ENCODE measurements at regions not wholly inside any gene's neighbourhood (a gene's known extent, or its start where the extent isn't known, plus 50 kb on each side); places are given as distances from the start of the nearest gene placed in this dataset.

DNA sequence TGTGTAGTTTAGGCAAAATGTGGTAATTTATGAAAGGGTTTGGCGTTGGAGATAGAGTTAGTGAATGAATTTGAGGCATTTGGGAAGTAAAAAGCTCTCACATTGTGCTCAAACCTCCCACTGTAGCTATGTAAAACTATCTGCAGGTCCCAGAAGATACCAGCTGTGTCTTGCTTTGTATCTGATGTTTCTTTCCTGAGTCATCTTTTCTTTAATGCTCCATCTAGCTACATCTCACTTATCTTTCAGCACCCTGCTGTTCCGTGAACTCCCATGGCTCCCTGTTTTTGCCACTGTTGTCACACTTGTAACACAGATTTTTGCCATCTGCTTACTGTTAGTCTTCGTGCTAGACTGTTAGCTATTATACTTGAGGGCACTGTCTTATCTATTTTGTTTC is 253.1 kb downstream of the NPR3 start:
- no peaks in the 10 kb centered on the region for H3K79me2 ChIP-seq (replicated peaks; ENCODE audit: insufficient read depth, low read length)
- H3K9me3 ChIP-seq (ENCODE audit: low read length): no peaks in the 10 kb centered on the region
- H3K4me3 ChIP-seq (ENCODE audit: low read length): no peak overlapping the region
- H3K27me3 ChIP-seq (ENCODE audit: insufficient read depth, low read depth, low read length): no peaks in the 10 kb centered on the region
- TF ChIP-seq RAD21 (conservative IDR thresholded peaks at IDR 0.05) (no peak), TAF1 (IDR thresholded peaks at IDR 0.05; ENCODE audit: low read depth) (no peak), EZH2 (IDR thresholded peaks at IDR 0.05; ENCODE audit: borderline replicate concordance, insufficient read depth, low read length, poor library complexity, severe bottlenecking) (no peak), SMC3 (conservative IDR thresholded peaks at IDR 0.05; ENCODE audit: poor library complexity) (no peak)
- TF ChIP-seq, protein P1, sequence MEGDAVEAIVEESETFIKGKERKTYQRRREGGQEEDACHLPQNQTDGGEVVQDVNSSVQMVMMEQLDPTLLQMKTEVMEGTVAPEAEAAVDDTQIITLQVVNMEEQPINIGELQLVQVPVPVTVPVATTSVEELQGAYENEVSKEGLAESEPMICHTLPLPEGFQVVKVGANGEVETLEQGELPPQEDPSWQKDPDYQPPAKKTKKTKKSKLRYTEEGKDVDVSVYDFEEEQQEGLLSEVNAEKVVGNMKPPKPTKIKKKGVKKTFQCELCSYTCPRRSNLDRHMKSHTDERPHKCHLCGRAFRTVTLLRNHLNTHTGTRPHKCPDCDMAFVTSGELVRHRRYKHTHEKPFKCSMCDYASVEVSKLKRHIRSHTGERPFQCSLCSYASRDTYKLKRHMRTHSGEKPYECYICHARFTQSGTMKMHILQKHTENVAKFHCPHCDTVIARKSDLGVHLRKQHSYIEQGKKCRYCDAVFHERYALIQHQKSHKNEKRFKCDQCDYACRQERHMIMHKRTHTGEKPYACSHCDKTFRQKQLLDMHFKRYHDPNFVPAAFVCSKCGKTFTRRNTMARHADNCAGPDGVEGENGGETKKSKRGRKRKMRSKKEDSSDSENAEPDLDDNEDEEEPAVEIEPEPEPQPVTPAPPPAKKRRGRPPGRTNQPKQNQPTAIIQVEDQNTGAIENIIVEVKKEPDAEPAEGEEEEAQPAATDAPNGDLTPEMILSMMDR (IDR thresholded peaks at IDR 0.05; ENCODE audit: poor library complexity, severe bottlenecking): no peak
- TF ChIP-seq, protein P2, sequence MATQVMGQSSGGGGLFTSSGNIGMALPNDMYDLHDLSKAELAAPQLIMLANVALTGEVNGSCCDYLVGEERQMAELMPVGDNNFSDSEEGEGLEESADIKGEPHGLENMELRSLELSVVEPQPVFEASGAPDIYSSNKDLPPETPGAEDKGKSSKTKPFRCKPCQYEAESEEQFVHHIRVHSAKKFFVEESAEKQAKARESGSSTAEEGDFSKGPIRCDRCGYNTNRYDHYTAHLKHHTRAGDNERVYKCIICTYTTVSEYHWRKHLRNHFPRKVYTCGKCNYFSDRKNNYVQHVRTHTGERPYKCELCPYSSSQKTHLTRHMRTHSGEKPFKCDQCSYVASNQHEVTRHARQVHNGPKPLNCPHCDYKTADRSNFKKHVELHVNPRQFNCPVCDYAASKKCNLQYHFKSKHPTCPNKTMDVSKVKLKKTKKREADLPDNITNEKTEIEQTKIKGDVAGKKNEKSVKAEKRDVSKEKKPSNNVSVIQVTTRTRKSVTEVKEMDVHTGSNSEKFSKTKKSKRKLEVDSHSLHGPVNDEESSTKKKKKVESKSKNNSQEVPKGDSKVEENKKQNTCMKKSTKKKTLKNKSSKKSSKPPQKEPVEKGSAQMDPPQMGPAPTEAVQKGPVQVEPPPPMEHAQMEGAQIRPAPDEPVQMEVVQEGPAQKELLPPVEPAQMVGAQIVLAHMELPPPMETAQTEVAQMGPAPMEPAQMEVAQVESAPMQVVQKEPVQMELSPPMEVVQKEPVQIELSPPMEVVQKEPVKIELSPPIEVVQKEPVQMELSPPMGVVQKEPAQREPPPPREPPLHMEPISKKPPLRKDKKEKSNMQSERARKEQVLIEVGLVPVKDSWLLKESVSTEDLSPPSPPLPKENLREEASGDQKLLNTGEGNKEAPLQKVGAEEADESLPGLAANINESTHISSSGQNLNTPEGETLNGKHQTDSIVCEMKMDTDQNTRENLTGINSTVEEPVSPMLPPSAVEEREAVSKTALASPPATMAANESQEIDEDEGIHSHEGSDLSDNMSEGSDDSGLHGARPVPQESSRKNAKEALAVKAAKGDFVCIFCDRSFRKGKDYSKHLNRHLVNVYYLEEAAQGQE (IDR thresholded peaks at IDR 0.05; ENCODE audit: borderline replicate concordance): no peak
- H3K4me2 ChIP-seq (ENCODE audit: low read length): no peak overlapping the region
- H3K9me2 ChIP-seq (ENCODE audit: insufficient read depth, low read length): no peaks in the 10 kb centered on the region
- no peak overlapping the region for H2AFZ ChIP-seq (ENCODE audit: low read depth, low read length)
- H3K9ac ChIP-seq (ENCODE audit: low read length): no peak overlapping the region
- H4K20me1 ChIP-seq (ENCODE audit: insufficient read depth): no peaks in the 10 kb centered on the region
- no peaks in the 10 kb centered on the region for H3K36me3 ChIP-seq (ENCODE audit: insufficient read depth, low read length)
- H3K27ac ChIP-seq (ENCODE audit: low read length): no peak overlapping the region
- no peaks in the 10 kb centered on the region for H3F3A ChIP-seq (ENCODE audit: insufficient read depth, low read length, poor library complexity, severe bottlenecking)

DNA sequence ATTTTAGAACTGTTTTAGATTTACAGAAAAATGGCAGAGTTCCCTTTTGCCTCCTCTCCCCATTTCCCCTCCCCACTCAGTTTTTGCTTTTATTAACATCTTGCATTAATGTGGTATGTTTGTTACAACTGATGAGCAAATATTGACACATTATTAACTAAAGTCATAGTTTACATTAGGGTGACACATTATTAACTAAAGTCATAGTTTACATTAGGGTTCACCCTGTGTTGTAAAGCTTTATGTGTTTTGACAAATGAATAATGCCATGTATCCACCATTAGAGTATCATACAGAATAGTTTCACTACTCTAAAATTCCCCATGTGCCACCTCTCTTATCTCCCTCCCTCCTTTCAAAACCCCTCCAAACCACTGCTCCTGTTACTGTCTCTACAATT is 262.5 kb downstream of the NPR3 start:
- no peak overlapping the region for H3K4me3 ChIP-seq (ENCODE audit: low read length)
- no peaks in the 10 kb centered on the region for H3K27me3 ChIP-seq (ENCODE audit: insufficient read depth, low read depth, low read length)
- H3K4me2 ChIP-seq (ENCODE audit: low read length): no peak overlapping the region
- TF ChIP-seq EP300 (conservative IDR thresholded peaks at IDR 0.05; ENCODE audit: poor library complexity, severe bottlenecking): no peak
- TF ChIP-seq TAF1 (IDR thresholded peaks at IDR 0.05; ENCODE audit: low read depth): no peak
- no peak for TF ChIP-seq POLR2AphosphoS5 (IDR thresholded peaks at IDR 0.05)
- no peak for TF ChIP-seq SMC3 (conservative IDR thresholded peaks at IDR 0.05; ENCODE audit: poor library complexity)
- no peak for TF ChIP-seq EZH2 (IDR thresholded peaks at IDR 0.05; ENCODE audit: borderline replicate concordance, insufficient read depth, low read length, poor library complexity, severe bottlenecking)
- TF ChIP-seq RAD21 (conservative IDR thresholded peaks at IDR 0.05): no peak
- no peak for TF ChIP-seq MXI1 (conservative IDR thresholded peaks at IDR 0.05; ENCODE audit: poor library complexity, severe bottlenecking)
- TF ChIP-seq, protein P2 (IDR thresholded peaks at IDR 0.05; ENCODE audit: borderline replicate concordance): no peak
- TF ChIP-seq, protein P1 (IDR thresholded peaks at IDR 0.05; ENCODE audit: poor library complexity, severe bottlenecking): no peak
- no peaks in the 10 kb centered on the region for H3K79me2 ChIP-seq (replicated peaks; ENCODE audit: insufficient read depth, low read length)
- no peak overlapping the region for H3K9ac ChIP-seq (ENCODE audit: low read length)
- H3K27ac ChIP-seq (ENCODE audit: low read length): no peak overlapping the region
- no peaks in the 10 kb centered on the region for H3K36me3 ChIP-seq (ENCODE audit: insufficient read depth, low read length)
- H3F3A ChIP-seq (ENCODE audit: insufficient read depth, low read length, poor library complexity, severe bottlenecking): no peaks in the 10 kb centered on the region
- no peak overlapping the region for H2AFZ ChIP-seq (ENCODE audit: low read depth, low read length)
- no peaks in the 10 kb centered on the region for H3K9me2 ChIP-seq (ENCODE audit: insufficient read depth, low read length)
- no peaks in the 10 kb centered on the region for H3K9me3 ChIP-seq (ENCODE audit: low read length)
- H4K20me1 ChIP-seq (ENCODE audit: insufficient read depth): no peaks in the 10 kb centered on the region

Data from neural cell (in vitro differentiated cells).